B cell (primary cell): ENCODE measurements at regions not wholly inside any gene's neighbourhood (a gene's known extent, or its start where the extent isn't known, plus 50 kb on each side); places are given as distances from the start of the nearest gene placed in this dataset.

Experiments
- ATAC-seq: fragments of 200-7000 bp; cut with Tn5 transposase; one replicate; pipeline ENCODE4 v1.10.0; 2021; ENCODE audit warnings: low read depth, mild to moderate bottlenecking, moderate number of reproducible peaks, moderate library complexity
- CTCF ChIA-PET: fragments of 350-600 bp; sonication (Branson Sonifier 250); formaldehyde crosslinking; loops from one replicate; lab custom pipeline; 2021; ENCODE audit warnings: antibody characterized with exemption, inconsistent platforms; lab: Charles Lee
- POLR2A ChIA-PET: fragments of 350-600 bp; sonication (Branson Sonifier 250); formaldehyde crosslinking; loops from one replicate; lab custom pipeline; 2021; ENCODE audit warnings: antibody characterized with exemption; lab: Charles Lee
- DNase-seq: peaks from one replicate; pipeline ENCODE4 v3.0.0; 2013
- H2AFZ ChIP-seq: 2 replicates; pipeline ENCODE4 v1.6.1; 2012; ENCODE audit warnings: mild to moderate bottlenecking, low read depth, low read length; ENCODE audit not compliant: insufficient read depth, poor library complexity, severe bottlenecking
- H3K27ac ChIP-seq, 2 donors: 1 replicate in 1 of 2; 2 replicates in 1 of 2; pipeline ENCODE4 v1.5.1; 2012 to 2013; ENCODE audit warnings: low read length in 2 of 2, mild to moderate bottlenecking in 2 of 2, moderate library complexity in 1 of 2
- H3K27me3 ChIP-seq, 4 experiments: fragments of 200-600 bp in 1 of 4; sonication (generic) in 1 of 4; replicated peaks in 1 of 4; 1 replicate in 2 of 4; 2 replicates in 2 of 4; pipeline versions ENCODE4 v1.6.1 to v1.7.0; 2013 to 2016; ENCODE audit warnings: low read length in 3 of 4, mild to moderate bottlenecking in 2 of 4, mixed read lengths in 1 of 4, moderate library complexity in 1 of 4; ENCODE audit not compliant: insufficient read depth in 4 of 4, control insufficient read depth in 3 of 4; ENCODE audit errors: control extremely low read depth in 1 of 4
- H3K36me3 ChIP-seq, 2 experiments: replicated peaks in 1 of 2; 1 replicate in 1 of 2; 2 replicates in 1 of 2; pipeline versions ENCODE4 v1.6.1 to v1.7.1; 2013; ENCODE audit warnings: low read length in 1 of 2; ENCODE audit not compliant: insufficient read depth in 2 of 2, control insufficient read depth in 1 of 2; ENCODE audit errors: control extremely low read depth in 1 of 2, extremely low read depth in 1 of 2
- H3K4me1 ChIP-seq, 2 donors: fragments of 200-600 bp in 1 of 2; sonication (generic) in 1 of 2; 1 replicate in 1 of 2; 2 replicates in 1 of 2; pipeline versions ENCODE4 v1.5.1 to v1.6.1; 2013 to 2017; ENCODE audit warnings: low read length in 2 of 2; ENCODE audit not compliant: control insufficient read depth in 2 of 2, insufficient read depth in 2 of 2
- H3K4me2 ChIP-seq: replicated peaks from 2 replicates; pipeline ENCODE3; 2012; ENCODE audit warnings: mild to moderate bottlenecking, low read depth, low read length; ENCODE audit not compliant: poor library complexity, severe bottlenecking
- H3K4me3 ChIP-seq, 5 experiments: fragments of 200-600 bp in 1 of 5; sonication (generic) in 1 of 5; 1 replicate in 3 of 5; 2 replicates in 2 of 5; pipeline versions ENCODE4 v1.5.1 to v1.7.0; 2011 to 2016; ENCODE audit warnings: low read length in 4 of 5, mild to moderate bottlenecking in 4 of 5, low read depth in 2 of 5, control low read depth in 1 of 5, moderate library complexity in 1 of 5; ENCODE audit not compliant: insufficient read depth in 1 of 5; ENCODE audit errors: control extremely low read depth in 1 of 5, extremely low read depth in 1 of 5
- H3K79me2 ChIP-seq: fragments of 200-600 bp; sonication (generic); one replicate; pipeline ENCODE4 v1.6.0; 2016; ENCODE audit warnings: low read length; ENCODE audit not compliant: control insufficient read depth, insufficient read depth
- H3K9ac ChIP-seq: fragments of 200-600 bp; sonication (generic); 2 replicates; pipeline ENCODE4 v1.6.1; 2017; ENCODE audit warnings: mild to moderate bottlenecking, low read length, moderate library complexity
- H3K9me3 ChIP-seq, 3 donors: one replicate each; pipeline versions ENCODE4 v1.6.1 to v1.7.1; 2013; ENCODE audit warnings: low read length in 2 of 3; ENCODE audit not compliant: control insufficient read depth in 2 of 3, insufficient read depth in 1 of 3; ENCODE audit errors: control extremely low read depth in 1 of 3
- H4K20me1 ChIP-seq: 2 replicates; pipeline ENCODE4 v1.6.0; 2012; ENCODE audit warnings: mild to moderate bottlenecking, low read length; ENCODE audit not compliant: insufficient read depth, control insufficient read depth, poor library complexity, severe bottlenecking
- H3K27ac Mint-ChIP-seq: one replicate; pipeline ENCODE4 v1.8.0; 2021; ENCODE audit warnings: mixed read lengths
- H3K27me3 Mint-ChIP-seq: one replicate; pipeline ENCODE4 v1.8.0; 2021; ENCODE audit warnings: mixed read lengths
- H3K4me1 Mint-ChIP-seq: one replicate; pipeline ENCODE4 v1.8.0; 2021; ENCODE audit warnings: mixed read lengths
- H3K4me3 Mint-ChIP-seq: one replicate; pipeline ENCODE4 v1.8.0; 2021; ENCODE audit warnings: mixed read lengths
- H3K9me3 Mint-ChIP-seq: one replicate; pipeline ENCODE4 v1.8.0; 2022; ENCODE audit warnings: mixed read lengths; ENCODE audit not compliant: insufficient read depth
- EZH2 ChIP-seq: IDR thresholded peaks from 2 replicates; pipeline ENCODE4 v1.6.1; 2012; ENCODE audit warnings: borderline replicate concordance, low read depth, mild to moderate bottlenecking, moderate library complexity, low read length; ENCODE audit not compliant: insufficient read depth, poor library complexity, severe bottlenecking
- WGBS: methylation state at CpG from one replicate; pipeline ENCODE4 v1.1.5; 2013; ENCODE audit warnings: missing lambda C conversion rate; ENCODE audit not compliant: insufficient coverage; 5-methylcytosine and 5-hydroxymethylcytosine counted together
- intact Hi-C: fragments of 100-400 bp; cut with micrococcal nuclease; formaldehyde crosslinking; loops from one replicate; pipeline ENCODE4 v1.10.0; 2022
- TF ChIP-seq, protein P1 (sequence below): fragments of 200-600 bp; IDR thresholded peaks from one replicate; pipeline ENCODE4 v1.8.0; 2022; ENCODE audit warnings: antibody characterized with exemption, mild to moderate bottlenecking

DNA sequence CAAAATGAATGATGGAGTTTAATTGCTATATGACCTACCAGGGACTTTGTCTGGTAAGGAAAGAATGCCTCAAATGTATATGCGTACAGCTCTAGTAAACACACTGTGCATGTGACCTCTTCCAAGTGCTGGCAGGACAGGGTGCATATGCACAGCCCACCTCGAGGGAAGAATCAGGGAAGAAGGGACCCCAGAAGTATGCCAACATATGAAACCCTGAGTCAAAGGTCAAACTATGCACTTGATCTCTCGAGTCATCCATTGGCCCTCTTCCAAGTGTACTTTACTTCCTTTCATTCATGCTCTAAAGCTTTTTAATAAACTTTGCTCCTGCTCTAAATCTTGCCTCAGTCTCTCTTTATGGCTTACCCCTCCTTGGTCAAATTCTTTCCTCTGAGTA is 804.6 kb upstream of the COX7C start:
- Histone ChIP-seq H3K79me2 (no peaks in the 10 kb centered on the region), H2AFZ (no peak overlapping the region), H3K9ac (no peak overlapping the region), H4K20me1 (no peaks in the 10 kb centered on the region), H3K4me2 (no peak overlapping the region), H3K4me3 (no peak overlapping the region), H3K4me1 (no peaks in the 10 kb centered on the region), H3K36me3 (no peaks in the 10 kb centered on the region), H3K27me3 (no peaks in the 10 kb centered on the region), H3K9me3 (no peaks in the 10 kb centered on the region), H3K27ac (no peak overlapping the region)
- ATAC-seq (no peak), DNase-seq (no peak)
- intact Hi-C loops = no loop called here
- 83% methylated on average over 2 of the region's 3 CpGs for WGBS
- Mint-ChIP-seq H3K4me3 (no peak overlapping the region), H3K27me3 (no peaks in the 10 kb centered on the region), H3K27ac (no peak overlapping the region), H3K9me3 (no peaks in the 10 kb centered on the region), H3K4me1 (no peaks in the 10 kb centered on the region)
- ChIA-PET POLR2A (no interaction called here), CTCF (no interaction called here)
- TF ChIP-seq EZH2 = no peak
- TF ChIP-seq, protein P1, sequence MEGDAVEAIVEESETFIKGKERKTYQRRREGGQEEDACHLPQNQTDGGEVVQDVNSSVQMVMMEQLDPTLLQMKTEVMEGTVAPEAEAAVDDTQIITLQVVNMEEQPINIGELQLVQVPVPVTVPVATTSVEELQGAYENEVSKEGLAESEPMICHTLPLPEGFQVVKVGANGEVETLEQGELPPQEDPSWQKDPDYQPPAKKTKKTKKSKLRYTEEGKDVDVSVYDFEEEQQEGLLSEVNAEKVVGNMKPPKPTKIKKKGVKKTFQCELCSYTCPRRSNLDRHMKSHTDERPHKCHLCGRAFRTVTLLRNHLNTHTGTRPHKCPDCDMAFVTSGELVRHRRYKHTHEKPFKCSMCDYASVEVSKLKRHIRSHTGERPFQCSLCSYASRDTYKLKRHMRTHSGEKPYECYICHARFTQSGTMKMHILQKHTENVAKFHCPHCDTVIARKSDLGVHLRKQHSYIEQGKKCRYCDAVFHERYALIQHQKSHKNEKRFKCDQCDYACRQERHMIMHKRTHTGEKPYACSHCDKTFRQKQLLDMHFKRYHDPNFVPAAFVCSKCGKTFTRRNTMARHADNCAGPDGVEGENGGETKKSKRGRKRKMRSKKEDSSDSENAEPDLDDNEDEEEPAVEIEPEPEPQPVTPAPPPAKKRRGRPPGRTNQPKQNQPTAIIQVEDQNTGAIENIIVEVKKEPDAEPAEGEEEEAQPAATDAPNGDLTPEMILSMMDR = no peak

DNA sequence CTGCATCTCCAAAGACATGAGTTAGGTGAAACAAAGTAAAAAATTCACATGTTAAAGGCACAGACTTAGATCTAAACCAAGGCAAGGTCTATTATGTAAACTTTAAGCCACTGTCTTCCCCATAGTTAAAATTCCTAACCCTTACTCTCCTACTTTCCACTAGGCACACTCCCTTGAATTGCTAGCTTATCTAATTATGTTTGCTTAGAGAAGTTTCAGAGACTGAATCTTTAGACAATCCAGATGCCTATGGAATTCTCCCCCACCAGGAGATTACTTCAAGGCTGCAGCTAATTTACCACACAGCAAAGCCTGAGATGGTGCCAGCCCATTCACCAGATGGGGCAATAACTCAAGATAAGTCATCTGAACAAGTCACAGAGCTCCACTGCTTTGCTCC is 803.1 kb upstream of the COX7C start:
- no peaks in the 10 kb centered on the region for H3K9me3 ChIP-seq
- ChIA-PET POLR2A (no interaction called here), CTCF (no interaction called here)
- H3K36me3 ChIP-seq = no peaks in the 10 kb centered on the region
- H3K4me1 ChIP-seq = no peaks in the 10 kb centered on the region
- Mint-ChIP-seq H3K4me1 (no peaks in the 10 kb centered on the region), H3K4me3 (no peak overlapping the region), H3K27me3 (no peaks in the 10 kb centered on the region), H3K9me3 (no peaks in the 10 kb centered on the region), H3K27ac (no peak overlapping the region)
- no peak overlapping the region for H3K4me2 ChIP-seq
- ATAC-seq (no peak), DNase-seq (no peak)
- H3K79me2 ChIP-seq = no peaks in the 10 kb centered on the region
- no peak overlapping the region for H3K4me3 ChIP-seq
- H4K20me1 ChIP-seq = no peaks in the 10 kb centered on the region
- no peak overlapping the region for H2AFZ ChIP-seq
- H3K27ac ChIP-seq = no peak overlapping the region
- intact Hi-C loops = no loop called here
- no peaks in the 10 kb centered on the region for H3K27me3 ChIP-seq
- TF ChIP-seq, protein P1 = no peak
- TF ChIP-seq EZH2 = no peak
- H3K9ac ChIP-seq = no peak overlapping the region
